DOHH2 (cell line): ENCODE measurements at regions not wholly inside any gene's neighbourhood (a gene's known extent, or its start where the extent isn't known, plus 50 kb on each side); places are given as distances from the start of the nearest gene placed in this dataset.

Experiments
- H3F3A ChIP-seq: fragments of 200-600 bp; sonication (generic), shearing (Covaris generic); 2 replicates; pipeline ENCODE4 v1.6.0; 2016; ENCODE audit warnings: antibody characterized with exemption, mild to moderate bottlenecking; ENCODE audit not compliant: control insufficient read depth, insufficient read depth
- H3K27ac ChIP-seq: fragments of 200-600 bp; sonication (generic); 2 replicates; pipeline ENCODE4 v1.5.1; 2014; ENCODE audit warnings: low read depth, mild to moderate bottlenecking, low read length, moderate library complexity
- H3K27me3 ChIP-seq: fragments of 200-600 bp; sonication (generic); 2 replicates; pipeline ENCODE4 v1.6.1; 2014; ENCODE audit warnings: mild to moderate bottlenecking, low read length, mixed read lengths; ENCODE audit not compliant: control insufficient read depth
- H3K36me3 ChIP-seq: fragments of 200-600 bp; sonication (generic); 2 replicates; pipeline ENCODE4 v1.6.1; 2014; ENCODE audit warnings: mild to moderate bottlenecking, low read length, moderate library complexity, mixed read lengths; ENCODE audit not compliant: control insufficient read depth
- H3K4me1 ChIP-seq: fragments of 200-600 bp; sonication (generic); 2 replicates; pipeline ENCODE4 v1.6.1; 2014; ENCODE audit warnings: mild to moderate bottlenecking, low read length, mixed read lengths; ENCODE audit not compliant: control insufficient read depth
- H3K4me2 ChIP-seq: fragments of 200-600 bp; sonication (generic); 2 replicates; pipeline ENCODE4 v1.6.0; 2014; ENCODE audit warnings: mild to moderate bottlenecking, low read length, moderate library complexity
- H3K4me3 ChIP-seq: fragments of 200-600 bp; sonication (generic); 2 replicates; pipeline ENCODE4 v1.5.1; 2014; ENCODE audit warnings: mild to moderate bottlenecking, low read length, mixed read lengths
- H3K79me2 ChIP-seq: fragments of 200-600 bp; sonication (generic); 2 replicates; pipeline ENCODE4 v1.6.1; 2014; ENCODE audit warnings: mild to moderate bottlenecking, low read length, mixed read lengths; ENCODE audit not compliant: control insufficient read depth
- H3K9me2 ChIP-seq: fragments of 200-600 bp; sonication (generic); replicated peaks from 2 replicates; pipeline ENCODE4 v1.6.1; 2014; ENCODE audit warnings: mild to moderate bottlenecking, low read length, mixed read lengths; ENCODE audit not compliant: control insufficient read depth
- H3K9me3 ChIP-seq: fragments of 200-600 bp; sonication (generic); 2 replicates; pipeline ENCODE4 v1.6.1; 2014; ENCODE audit warnings: antibody characterized with exemption, low read length, mixed read lengths; ENCODE audit not compliant: control insufficient read depth, insufficient read depth
- H4K20me1 ChIP-seq: fragments of 200-600 bp; sonication (generic); 2 replicates; pipeline ENCODE4 v1.6.0; 2014; ENCODE audit warnings: low read depth, mild to moderate bottlenecking, antibody characterized with exemption, low read length, moderate library complexity; ENCODE audit not compliant: control insufficient read depth, insufficient read depth
- CTCF ChIP-seq: fragments of 200-600 bp; sonication (generic); IDR thresholded peaks from one replicate; pipeline ENCODE4 v1.5.1; 2014; ENCODE audit warnings: antibody characterized with exemption, mild to moderate bottlenecking, low read depth, low read length; ENCODE audit not compliant: poor library complexity, severe bottlenecking
- EZH2phosphoT487 ChIP-seq: fragments of 200-600 bp; sonication (generic); IDR thresholded peaks from 2 replicates; pipeline ENCODE4 v1.6.1; 2017; ENCODE audit warnings: borderline replicate concordance, mild to moderate bottlenecking, antibody characterized with exemption, low read length, moderate library complexity, mixed read lengths

- H3K4me2 ChIP-seq = no peak overlapping the region
- no peaks in the 10 kb centered on the region for H4K20me1 ChIP-seq
- TF ChIP-seq CTCF (no peak), EZH2phosphoT487 (no peak)
- H3K79me2 ChIP-seq = no peaks in the 10 kb centered on the region
- H3K36me3 ChIP-seq = no peaks in the 10 kb centered on the region
- no peaks in the 10 kb centered on the region for H3K4me1 ChIP-seq
- no peaks in the 10 kb centered on the region for H3K9me2 ChIP-seq
- no peak overlapping the region for H3K27ac ChIP-seq
- no peaks in the 10 kb centered on the region for H3F3A ChIP-seq
- H3K9me3 ChIP-seq = no peaks in the 10 kb centered on the region
- no peaks in the 10 kb centered on the region for H3K27me3 ChIP-seq
- H3K4me3 ChIP-seq = no peak overlapping the region
These were observed 170.7 kb upstream of the SLC24A3 start for GRCh38 chr20:19041787-19042186.

DNA sequence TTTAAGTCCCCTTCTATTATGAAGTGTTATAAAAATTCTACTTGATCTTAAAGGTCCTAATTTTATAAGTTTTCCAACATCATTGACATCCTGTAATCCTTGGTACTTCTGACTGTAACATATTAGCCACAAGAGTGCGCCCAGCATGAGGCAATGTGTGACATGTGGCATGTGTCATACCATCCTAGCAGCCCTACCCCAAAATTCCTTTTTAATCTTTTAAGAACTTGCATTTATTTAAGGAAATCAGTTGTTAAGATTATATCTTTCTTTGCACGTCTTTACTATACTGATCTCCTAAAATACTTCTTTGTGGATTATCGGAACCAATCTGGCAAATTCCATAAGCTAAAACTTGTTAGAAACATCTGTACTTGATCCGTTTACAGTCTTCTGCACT, 167.1 kb upstream of the SLC24A3 start:
- H3K27me3 ChIP-seq = no peaks in the 10 kb centered on the region

DNA sequence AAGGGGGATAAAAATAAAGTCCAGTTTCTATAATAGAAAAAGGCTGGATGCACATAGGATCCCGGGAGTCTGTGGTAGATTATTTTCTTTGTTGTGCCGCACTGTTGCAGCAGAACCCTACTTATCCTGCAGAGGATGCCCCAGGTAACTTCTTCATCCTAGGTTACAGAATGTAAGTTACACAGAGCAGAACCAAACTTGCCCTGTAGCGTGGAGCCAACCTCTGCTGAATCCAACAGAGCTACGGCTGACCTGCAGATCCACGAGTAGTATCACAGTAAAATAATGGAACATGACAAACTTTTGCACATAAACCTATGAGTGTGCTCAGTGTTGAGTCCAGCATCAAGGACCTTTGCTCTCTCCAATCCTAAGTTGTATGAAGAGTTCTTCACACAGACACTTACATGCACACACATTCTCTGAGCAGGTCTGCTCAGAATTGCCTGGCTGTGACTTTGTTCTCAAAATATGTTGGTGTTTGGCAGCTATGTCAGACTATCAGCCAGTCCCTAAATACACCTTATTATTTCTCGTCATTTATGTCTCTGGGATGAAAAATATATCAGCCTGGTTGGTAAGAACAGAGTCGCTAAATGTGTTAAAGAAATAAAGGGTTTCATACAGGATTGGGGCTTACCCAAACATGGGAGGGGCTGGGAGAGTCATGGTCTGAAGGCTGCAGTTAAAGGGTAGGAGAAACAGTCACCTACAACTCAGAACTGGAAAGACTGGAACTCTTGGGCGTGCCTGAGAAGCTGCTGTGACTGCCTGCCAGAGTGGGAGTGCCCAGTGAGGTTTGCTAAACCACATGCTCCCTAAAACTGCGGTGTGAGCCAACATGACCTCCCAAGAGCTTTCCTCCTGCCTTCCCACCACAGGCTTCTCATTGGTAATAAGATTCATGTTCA, 165.1 kb upstream of the SLC24A3 start:
- Histone ChIP-seq H4K20me1 (no peaks in the 10 kb centered on the region), H3K27ac (no peak overlapping the region), H3K4me1 (no peaks in the 10 kb centered on the region), H3K79me2 (no peaks in the 10 kb centered on the region), H3K4me3 (no peak overlapping the region), H3K9me2 (no peaks in the 10 kb centered on the region), H3F3A (no peaks in the 10 kb centered on the region), H3K9me3 (no peaks in the 10 kb centered on the region), H3K36me3 (no peaks in the 10 kb centered on the region), H3K27me3 (no peaks in the 10 kb centered on the region), H3K4me2 (no peak overlapping the region)
- TF ChIP-seq CTCF (no peak), EZH2phosphoT487 (no peak)

More for the DNA sequence above, 167.1 kb upstream of the SLC24A3 start:
- TF ChIP-seq EZH2phosphoT487 = no peak
- TF ChIP-seq CTCF = no peak
- Histone ChIP-seq H3K79me2 (no peaks in the 10 kb centered on the region), H3K27ac (no peak overlapping the region), H3K9me3 (no peaks in the 10 kb centered on the region), H3K36me3 (no peaks in the 10 kb centered on the region), H3K4me2 (no peak overlapping the region), H3K4me1 (no peaks in the 10 kb centered on the region), H3K9me2 (no peaks in the 10 kb centered on the region), H4K20me1 (no peaks in the 10 kb centered on the region), H3F3A (no peaks in the 10 kb centered on the region), H3K4me3 (no peak overlapping the region)
